T-cell (primary cell): ENCODE measurements at regions not wholly inside any gene's neighbourhood (a gene's known extent, or its start where the extent isn't known, plus 50 kb on each side); places are given as distances from the start of the nearest gene placed in this dataset.

Experiments used
- ATAC-seq, 4 experiments: fragments of 200-7000 bp in 3 of 4; fragments of 150-1000 bp in 1 of 4; cut with Tn5 transposase; replicated peaks in 1 of 4; 1 replicate in 3 of 4; 2 replicates in 1 of 4; pipeline ENCODE4 v1.10.0; 2021; ENCODE audit warnings: moderate library complexity in 3 of 4, mild to moderate bottlenecking in 2 of 4, moderate number of reproducible peaks in 1 of 4
- CTCF ChIA-PET, 2 donors: fragments of 300-600 bp; sonication (Branson Sonifier 250); formaldehyde crosslinking; loops; one replicate each; lab custom pipeline; 2022; ENCODE audit warnings: antibody characterized with exemption in 2 of 2; lab: Charles Lee
- POLR2A ChIA-PET, 2 donors: fragments of 300-600 bp; sonication (Branson Sonifier 250); formaldehyde crosslinking; loops; one replicate each; lab custom pipeline; 2022; ENCODE audit warnings: antibody characterized with exemption in 2 of 2; lab: Charles Lee
- DNase-seq, 35 experiments: peaks; one replicate each; pipeline versions ENCODE4 v3.0.0 to v3.0.0-alpha.2; 2013 to 2023
- H3K27ac ChIP-seq: one replicate; pipeline ENCODE4 v1.5.1; 2013; ENCODE audit warnings: low read length
- H3K27me3 ChIP-seq, 2 experiments: replicated peaks in 1 of 2; 1 replicate in 1 of 2; 2 replicates in 1 of 2; pipeline versions ENCODE4 v1.6.1 to v1.7.0; 2013; ENCODE audit warnings: low read length in 1 of 2, mixed read lengths in 1 of 2; ENCODE audit not compliant: control insufficient read depth in 2 of 2, insufficient read depth in 2 of 2; ENCODE audit errors: extremely low read depth in 1 of 2
- H3K36me3 ChIP-seq, 2 donors: 1 replicate in 1 of 2; 2 replicates in 1 of 2; pipeline versions ENCODE4 v1.6.1 to v1.7.0; 2013; ENCODE audit warnings: low read length in 1 of 2; ENCODE audit not compliant: control insufficient read depth in 2 of 2, insufficient read depth in 1 of 2; ENCODE audit errors: extremely low read depth in 1 of 2
- H3K4me1 ChIP-seq, 2 experiments: 1 replicate in 1 of 2; 2 replicates in 1 of 2; pipeline versions ENCODE4 v1.6.1 to v1.7.0; 2013; ENCODE audit warnings: low read length in 2 of 2, mixed read lengths in 1 of 2; ENCODE audit not compliant: insufficient read depth in 2 of 2, control insufficient read depth in 1 of 2; ENCODE audit errors: extremely low read depth in 1 of 2
- H3K4me3 ChIP-seq, 2 donors: 1 replicate in 1 of 2; 2 replicates in 1 of 2; pipeline versions ENCODE4 v1.5.1 to v1.7.0; 2013; ENCODE audit warnings: mild to moderate bottlenecking in 2 of 2, low read length in 1 of 2, moderate library complexity in 1 of 2; ENCODE audit not compliant: control insufficient read depth in 1 of 2; ENCODE audit errors: extremely low read depth in 1 of 2
- H3K9me3 ChIP-seq: 2 replicates; pipeline ENCODE4 v1.7.0; 2013
- H3K27ac Mint-ChIP-seq, 2 donors: one replicate each; pipeline ENCODE4 v1.8.0; 2020 to 2021; ENCODE audit warnings: mild to moderate bottlenecking in 2 of 2, mixed read lengths in 2 of 2
- H3K27me3 Mint-ChIP-seq, 2 donors: one replicate each; pipeline ENCODE4 v1.8.0; 2021 to 2022; ENCODE audit warnings: mixed read lengths in 2 of 2
- H3K36me3 Mint-ChIP-seq: one replicate; pipeline ENCODE4 v1.8.0; 2021; ENCODE audit warnings: mixed read lengths
- H3K4me1 Mint-ChIP-seq, 3 donors: one replicate each; pipeline ENCODE4 v1.8.0; 2020 to 2022; ENCODE audit warnings: mixed read lengths in 3 of 3, mild to moderate bottlenecking in 1 of 3
- H3K4me3 Mint-ChIP-seq, 3 donors: one replicate each; pipeline ENCODE4 v1.8.0; 2020 to 2022; ENCODE audit warnings: mild to moderate bottlenecking in 3 of 3, mixed read lengths in 3 of 3, moderate library complexity in 3 of 3
- H3K9me3 Mint-ChIP-seq, 3 donors: one replicate each; pipeline ENCODE4 v1.8.0; 2020 to 2022; ENCODE audit warnings: mixed read lengths in 3 of 3
- WGBS: methylation state at CpG from one replicate; pipeline ENCODE4 v1.1.5; 2013; ENCODE audit warnings: missing lambda C conversion rate; ENCODE audit not compliant: insufficient coverage; 5-methylcytosine and 5-hydroxymethylcytosine counted together

DNA sequence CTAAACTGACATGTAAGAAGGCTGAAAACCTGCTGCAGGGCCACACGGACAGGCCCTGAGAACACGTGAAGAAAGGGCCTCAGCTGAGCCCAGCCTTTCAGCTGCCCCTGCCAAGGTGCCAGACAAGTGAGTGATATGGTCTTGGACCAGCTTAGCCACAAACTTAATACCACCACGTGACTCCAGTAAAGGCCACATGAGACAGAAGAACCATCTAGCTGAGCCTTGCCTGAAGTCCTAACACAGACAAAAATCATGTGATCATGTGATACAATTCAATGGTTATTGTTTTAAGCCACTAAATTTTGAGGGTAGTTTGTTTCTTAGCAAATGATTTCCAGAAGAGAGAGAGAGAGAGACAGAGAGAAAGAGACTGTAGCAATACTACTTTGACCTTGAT, 66.9 kb upstream of the ARHGAP20 start:
- no peaks in the 10 kb centered on the region for H3K36me3 Mint-ChIP-seq
- POLR2A ChIA-PET: no interaction called here
- H3K4me1 Mint-ChIP-seq: no peaks in the 10 kb centered on the region
- CTCF ChIA-PET: no interaction called here
- no peaks in the 10 kb centered on the region for H3K27me3 ChIP-seq
- DNase-seq (no peak), ATAC-seq (no peak)
- H3K27me3 Mint-ChIP-seq: no peaks in the 10 kb centered on the region
- 77% methylated on average over 2 of the region's 3 CpGs for WGBS
- H3K27ac ChIP-seq: no peak overlapping the region
- no peak overlapping the region for H3K4me3 Mint-ChIP-seq
- H3K4me3 ChIP-seq: no peak overlapping the region
- H3K27ac Mint-ChIP-seq: no peak overlapping the region
- no peaks in the 10 kb centered on the region for H3K36me3 ChIP-seq
- no peaks in the 10 kb centered on the region for H3K9me3 ChIP-seq
- no peaks in the 10 kb centered on the region for H3K4me1 ChIP-seq
- H3K9me3 Mint-ChIP-seq: peaks cover 4 to 9% (median 9%) of the 10 kb centered on the region in 3 donors

DNA sequence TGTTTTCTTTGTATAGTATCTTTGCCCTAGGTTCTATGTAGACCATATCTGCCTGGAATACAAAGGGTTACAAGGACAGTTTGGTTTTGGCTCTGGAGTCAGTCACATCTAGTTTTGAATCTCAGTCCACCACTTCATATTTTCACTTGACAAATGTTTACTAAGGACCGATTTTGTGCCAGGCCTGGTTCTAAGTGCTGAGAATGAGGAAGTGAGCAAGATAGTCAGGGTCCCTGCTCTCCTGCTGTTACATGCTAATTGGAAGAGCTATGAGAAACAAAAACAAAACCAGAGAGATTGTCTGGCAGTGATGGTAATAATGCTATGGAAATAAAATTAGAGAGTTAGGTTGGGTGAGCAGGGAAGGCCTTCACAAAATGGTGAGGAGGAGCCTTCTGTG, 66.1 kb upstream of the ARHGAP20 start:
- no peak for DNase-seq
- no peaks in the 10 kb centered on the region for H3K4me1 Mint-ChIP-seq
- ChIA-PET POLR2A (no interaction called here), CTCF (no interaction called here)
- no peaks in the 10 kb centered on the region for H3K36me3 Mint-ChIP-seq
- Histone ChIP-seq H3K4me3 (no peak overlapping the region), H3K4me1 (no peaks in the 10 kb centered on the region), H3K27ac (no peak overlapping the region), H3K9me3 (no peaks in the 10 kb centered on the region), H3K27me3 (no peaks in the 10 kb centered on the region), H3K36me3 (no peaks in the 10 kb centered on the region)
- H3K4me3 Mint-ChIP-seq: no peak overlapping the region
- H3K27me3 Mint-ChIP-seq: no peaks in the 10 kb centered on the region
- ATAC-seq: no peak
- peaks cover 4 to 9% (median 9%) of the 10 kb centered on the region in 3 donors for H3K9me3 Mint-ChIP-seq
- WGBS: 80% methylated on average over 1 of the region's 1 CpG
- H3K27ac Mint-ChIP-seq: no peak overlapping the region

DNA sequence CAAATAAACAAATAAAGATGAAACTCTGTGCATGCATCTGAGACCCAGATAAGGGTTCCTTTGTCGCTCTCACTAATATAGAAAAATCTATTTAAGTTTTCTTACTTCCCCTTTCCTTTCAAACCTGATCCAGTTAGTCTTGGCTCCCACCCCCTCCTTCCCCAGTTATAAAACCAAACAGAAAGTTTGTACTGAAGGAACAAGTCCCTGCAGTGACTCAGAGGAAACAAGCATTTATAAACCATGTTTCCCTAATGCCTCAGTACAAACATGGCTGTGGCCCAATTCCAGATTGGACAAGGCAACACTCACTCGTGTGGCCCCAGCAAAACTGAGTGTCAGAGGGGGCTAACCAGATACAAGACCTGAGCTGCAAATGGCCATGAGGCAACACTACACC, 65.5 kb upstream of the ARHGAP20 start:
- ATAC-seq (no peak), DNase-seq (no peak)
- H3K27ac ChIP-seq: no peak overlapping the region
- ChIA-PET CTCF (no interaction called here), POLR2A (no interaction called here)
- Mint-ChIP-seq H3K27ac (no peak overlapping the region), H3K27me3 (no peaks in the 10 kb centered on the region), H3K36me3 (no peaks in the 10 kb centered on the region), H3K4me1 (no peaks in the 10 kb centered on the region), H3K4me3 (no peak overlapping the region), H3K9me3 (peaks cover 4 to 9% (median 9%) of the 10 kb centered on the region in 3 donors)
- no peaks in the 10 kb centered on the region for H3K4me1 ChIP-seq
- H3K36me3 ChIP-seq: no peaks in the 10 kb centered on the region
- H3K4me3 ChIP-seq: no peak overlapping the region
- no peaks in the 10 kb centered on the region for H3K27me3 ChIP-seq
- no CpG with 5 or more reads among the region's 2 CpGs for WGBS
- H3K9me3 ChIP-seq: no peaks in the 10 kb centered on the region

DNA sequence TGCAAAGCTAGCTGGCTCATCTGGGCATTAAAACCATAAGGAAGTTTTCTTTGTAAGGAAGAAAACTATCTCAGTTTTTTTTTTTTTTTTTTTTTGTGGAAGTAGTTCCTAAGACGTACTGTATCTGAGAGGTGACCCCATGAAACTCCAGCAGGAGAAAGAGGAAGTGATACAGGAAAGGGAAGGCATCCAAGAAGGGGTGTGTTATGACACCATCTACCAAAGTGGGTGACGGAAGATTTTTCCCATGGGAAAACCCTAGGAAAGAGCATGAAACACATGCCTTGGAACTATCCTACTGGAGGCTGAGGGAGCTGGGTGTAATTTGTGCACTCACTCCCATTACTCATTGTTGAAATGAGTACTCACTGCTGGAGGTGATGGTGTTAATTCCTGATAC, 63.8 kb upstream of the ARHGAP20 start:
- ChIA-PET POLR2A (no interaction called here), CTCF (no interaction called here)
- no CpG with 5 or more reads among the region's 2 CpGs for whole genome bisulfite sequencing
- Histone ChIP-seq H3K36me3 (no peaks in the 10 kb centered on the region), H3K4me3 (no peak overlapping the region), H3K27ac (no peak overlapping the region), H3K4me1 (no peaks in the 10 kb centered on the region), H3K9me3 (no peaks in the 10 kb centered on the region), H3K27me3 (no peaks in the 10 kb centered on the region)
- Mint-ChIP-seq H3K4me3 (no peak overlapping the region), H3K27me3 (no peaks in the 10 kb centered on the region), H3K4me1 (no peaks in the 10 kb centered on the region), H3K27ac (no peak overlapping the region), H3K9me3 (peaks cover 4 to 9% (median 9%) of the 10 kb centered on the region in 3 donors), H3K36me3 (no peaks in the 10 kb centered on the region)
- DNase-seq (no peak), ATAC-seq (no peak)

DNA sequence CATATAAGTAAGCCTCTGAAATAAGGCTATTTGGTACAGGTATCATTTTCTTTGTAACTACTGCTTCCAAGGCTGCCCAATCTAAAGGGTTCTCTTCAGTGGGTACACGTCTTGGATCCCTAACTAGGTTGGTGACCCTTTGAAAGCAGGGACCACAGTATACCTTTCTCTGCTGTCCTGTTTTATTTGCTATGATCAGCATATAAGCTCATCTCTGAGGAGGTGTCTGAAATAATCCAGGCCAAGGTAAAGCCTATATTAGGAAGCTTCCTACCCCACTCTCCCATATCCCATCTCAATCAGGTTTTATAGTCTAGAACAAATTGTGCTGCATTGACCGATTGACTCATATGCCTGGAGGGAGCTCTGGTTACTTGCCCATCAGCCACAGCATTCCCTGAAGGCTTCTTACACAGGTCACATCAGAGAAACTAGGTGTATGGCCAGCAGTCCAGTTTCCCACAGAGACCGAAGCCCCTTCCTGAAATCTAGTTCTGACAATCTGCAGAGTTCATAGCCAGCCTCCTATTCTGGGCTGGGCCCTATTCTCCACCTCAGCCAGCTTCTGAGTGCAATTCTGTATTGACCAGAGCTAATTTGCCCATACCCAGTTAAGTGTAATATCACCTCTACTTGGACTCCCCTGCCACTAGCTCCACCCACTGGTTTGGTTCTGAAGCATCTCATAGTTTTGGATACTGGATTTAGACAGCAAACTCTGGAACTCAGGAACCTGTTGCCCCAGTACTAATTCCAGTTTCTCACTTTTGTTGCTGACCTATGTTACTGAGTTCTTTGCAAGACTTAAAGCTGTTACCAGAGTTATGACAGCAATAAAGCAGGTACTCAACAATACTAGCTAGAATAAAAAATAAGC, 62.1 kb upstream of the ARHGAP20 start:
- WGBS: 83% methylated on average over 2 of the region's 3 CpGs
- CTCF ChIA-PET: no interaction called here

DNA sequence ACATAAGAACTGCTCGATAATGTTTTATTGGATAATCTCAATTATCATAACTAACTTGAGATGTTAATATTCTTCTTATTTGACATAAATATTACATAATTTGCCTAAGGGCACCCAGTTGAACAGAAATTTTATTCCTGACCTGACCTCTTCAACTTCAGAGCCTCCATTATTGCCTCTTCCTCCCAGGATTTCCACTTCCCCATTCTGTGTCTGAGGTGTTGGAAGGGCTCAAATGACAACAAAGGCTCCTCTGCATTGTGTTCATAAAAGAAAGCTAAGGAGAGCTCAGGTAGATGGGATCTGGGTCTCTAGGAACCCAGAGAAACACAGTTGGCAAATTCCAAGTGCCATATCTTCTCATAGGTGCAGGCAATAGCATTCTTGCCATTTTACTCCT, 61.2 kb upstream of the ARHGAP20 start:
- Histone ChIP-seq H3K9me3 (no peaks in the 10 kb centered on the region), H3K36me3 (no peaks in the 10 kb centered on the region), H3K4me3 (no peak overlapping the region), H3K4me1 (no peaks in the 10 kb centered on the region), H3K27me3 (no peaks in the 10 kb centered on the region), H3K27ac (no peak overlapping the region)
- H3K27ac Mint-ChIP-seq: no peak overlapping the region
- ATAC-seq (no peak), DNase-seq (no peak)
- CTCF ChIA-PET: interaction anchor here (0.6 kb wide), 2 partner anchors 11 to 435 kb away, joined by 3 to 4 read pairs; no protein-coding TSS in a partner anchor
- peaks cover 0 to 5% (median 4%) of the 10 kb centered on the region in 3 donors for H3K4me1 Mint-ChIP-seq
- no peaks in the 10 kb centered on the region for H3K27me3 Mint-ChIP-seq
- no CpG with 5 or more reads among the region's 1 CpG for WGBS
- no peak overlapping the region for H3K4me3 Mint-ChIP-seq
- H3K36me3 Mint-ChIP-seq: no peaks in the 10 kb centered on the region
- H3K9me3 Mint-ChIP-seq: peaks cover 0 to 3% (median under 1%) of the 10 kb centered on the region in 3 donors
- POLR2A ChIA-PET: no interaction called here

More for the DNA sequence above, 62.1 kb upstream of the ARHGAP20 start:
- Histone ChIP-seq H3K36me3 (no peaks in the 10 kb centered on the region), H3K4me3 (no peak overlapping the region), H3K4me1 (no peaks in the 10 kb centered on the region), H3K27me3 (no peaks in the 10 kb centered on the region), H3K9me3 (no peaks in the 10 kb centered on the region), H3K27ac (no peak overlapping the region)
- DNase-seq (no peak), ATAC-seq (no peak)
- Mint-ChIP-seq H3K27me3 (no peaks in the 10 kb centered on the region), H3K36me3 (no peaks in the 10 kb centered on the region), H3K4me3 (no peak overlapping the region), H3K27ac (no peak overlapping the region), H3K9me3 (peaks cover 4 to 9% (median 8%) of the 10 kb centered on the region in 3 donors), H3K4me1 (peaks cover 0 to 3% (median 3%) of the 10 kb centered on the region in 3 donors)
- POLR2A ChIA-PET: interaction anchor here in 1 of 2 donors (0.5 kb wide), 1 partner anchor 21 kb away, joined by 6 read pairs; no protein-coding TSS in a partner anchor
